ENCODE measurements at regions not wholly inside any gene's neighbourhood (a gene's known extent, or its start where the extent isn't known, plus 50 kb on each side); places are given as distances from the start of the nearest gene placed in this dataset.

- no peak overlapping the region for H3K27ac Mint-ChIP-seq
These were observed 1259.0 kb upstream of the C9orf72 start for GRCh38 chr9:28832168-28832770.

GRCh38 chr9:28834156-28834555 is 1260.9 kb upstream of the C9orf72 start:
- no peaks in the 10 kb centered on the region for H3K27me3 ChIP-seq (ENCODE audit: control insufficient read depth, insufficient read depth, low read length)
- no peak overlapping the region for H3K4me3 ChIP-seq (ENCODE audit: low read length)
- no peak for DNase-seq
- Mint-ChIP-seq H3K36me3 (no peaks in the 10 kb centered on the region), H3K9me3 (peaks cover 0 to 7% of the 10 kb centered on the region in 2 donors), H3K4me3 (no peak overlapping the region), H3K4me1 (peaks cover 0 to 4% of the 10 kb centered on the region in 2 donors), H3K27ac (no peak overlapping the region), H3K27me3 (ENCODE audit: low read depth in 2 of 2) (no peaks in the 10 kb centered on the region)
- no peak overlapping the region for H3K27ac ChIP-seq (ENCODE audit: low read length)
- no CpG with 5 or more reads among the region's 1 CpG for WGBS (ENCODE audit: insufficient coverage)
- intact Hi-C loops (cut with micrococcal nuclease), result no loop called here
- H3K9me3 ChIP-seq (ENCODE audit: control insufficient read depth, insufficient read depth, low read length), result peaks cover 6% of the 10 kb centered on the region
- H3K4me1 ChIP-seq (ENCODE audit: control insufficient read depth, insufficient read depth, low read length), result no peaks in the 10 kb centered on the region
- no peak for TF ChIP-seq CTCF (IDR thresholded peaks at IDR 0.05)
- ATAC-seq, result no peak
- no peaks in the 10 kb centered on the region for H3K36me3 ChIP-seq (ENCODE audit: control insufficient read depth, insufficient read depth, low read length)

More at GRCh38 chr9:28832168-28832770, 1259.0 kb upstream of the C9orf72 start:
- ATAC-seq (no peak), DNase-seq (no peak)
- Histone ChIP-seq H3K27ac (ENCODE audit: low read length) (no peak overlapping the region), H3K27me3 (ENCODE audit: control insufficient read depth, insufficient read depth, low read length) (no peaks in the 10 kb centered on the region), H3K4me3 (ENCODE audit: low read length) (no peak overlapping the region), H3K9me3 (ENCODE audit: control insufficient read depth, insufficient read depth, low read length) (no peaks in the 10 kb centered on the region), H3K4me1 (ENCODE audit: control insufficient read depth, insufficient read depth, low read length) (no peaks in the 10 kb centered on the region), H3K36me3 (ENCODE audit: control insufficient read depth, insufficient read depth, low read length) (no peaks in the 10 kb centered on the region)
- WGBS (ENCODE audit: insufficient coverage), result 82% methylated on average over 1 of the region's 3 CpGs
- no peak for TF ChIP-seq CTCF (IDR thresholded peaks at IDR 0.05)
- H3K4me1 Mint-ChIP-seq, result peaks cover 0 to 10% of the 10 kb centered on the region in 2 donors
- H3K9me3 Mint-ChIP-seq, result peaks cover 0 to 5% of the 10 kb centered on the region in 2 donors
- H3K27me3 Mint-ChIP-seq (ENCODE audit: low read depth in 2 of 2), result no peaks in the 10 kb centered on the region
- H3K4me3 Mint-ChIP-seq, result no peak overlapping the region
- intact Hi-C loops (cut with micrococcal nuclease), result no loop called here
- H3K36me3 Mint-ChIP-seq, result no peaks in the 10 kb centered on the region

- Mint-ChIP-seq H3K9me3 (peaks cover 0 to 6% of the 10 kb centered on the region in 2 donors), H3K36me3 (peaks cover 8% of the 10 kb centered on the region), H3K27ac (no peak overlapping the region), H3K4me1 (peaks cover 0 to 9% of the 10 kb centered on the region in 2 donors), H3K27me3 (ENCODE audit: low read depth in 2 of 2) (no peaks in the 10 kb centered on the region), H3K4me3 (no peak overlapping the region)
- Histone ChIP-seq H3K36me3 (ENCODE audit: control insufficient read depth, insufficient read depth, low read length) (no peaks in the 10 kb centered on the region), H3K27me3 (ENCODE audit: control insufficient read depth, insufficient read depth, low read length) (no peaks in the 10 kb centered on the region), H3K9me3 (ENCODE audit: control insufficient read depth, insufficient read depth, low read length) (peaks cover 14% of the 10 kb centered on the region), H3K27ac (ENCODE audit: low read length) (no peak overlapping the region), H3K4me1 (ENCODE audit: control insufficient read depth, insufficient read depth, low read length) (no peaks in the 10 kb centered on the region), H3K4me3 (ENCODE audit: low read length) (no peak overlapping the region)
- ATAC-seq (no peak), DNase-seq (no peak)
- 93% methylated on average over 9 of the region's 9 CpGs for WGBS (ENCODE audit: insufficient coverage)
- TF ChIP-seq CTCF (IDR thresholded peaks at IDR 0.05), result no peak
- intact Hi-C loops (cut with micrococcal nuclease), result no loop called here
These were observed 1266.6 kb upstream of the C9orf72 start for GRCh38 chr9:28839778-28840430.
